Smooth muscle cell (in vitro differentiated cells): ENCODE measurements at regions not wholly inside any gene's neighbourhood (a gene's known extent, or its start where the extent isn't known, plus 50 kb on each side); places are given as distances from the start of the nearest gene placed in this dataset.

Experiments used
- DNase-seq: peaks from one replicate; lab custom pipeline; 2025; ENCODE audit not compliant: unreplicated experiment; lab: John Stamatoyannopoulos, UW
- H2AFZ ChIP-seq: fragments of 200-600 bp; sonication (generic); 2 replicates; pipeline ENCODE4 v1.6.0; 2016; ENCODE audit warnings: antibody characterized with exemption, low read depth, mild to moderate bottlenecking
- H3F3A ChIP-seq: fragments of 200-600 bp; sonication (generic); 2 replicates; pipeline ENCODE4 v1.6.0; 2017; ENCODE audit warnings: antibody characterized with exemption, low read depth
- H3K27ac ChIP-seq: fragments of 200-600 bp; sonication (generic); 2 replicates; pipeline ENCODE4 v1.5.1; 2016; ENCODE audit warnings: low read depth, mild to moderate bottlenecking
- H3K27me3 ChIP-seq: fragments of 200-600 bp; sonication (generic); 2 replicates; pipeline ENCODE4 v1.6.1; 2016; ENCODE audit warnings: low read depth, mild to moderate bottlenecking
- H3K36me3 ChIP-seq: fragments of 200-600 bp; sonication (generic); 2 replicates; pipeline ENCODE4 v1.5.1; 2016; ENCODE audit warnings: low read depth
- H3K4me1 ChIP-seq: fragments of 200-600 bp; sonication (generic); 2 replicates; pipeline ENCODE4 v1.5.1; 2016; ENCODE audit warnings: low read depth
- H3K4me2 ChIP-seq: fragments of 200-600 bp; sonication (generic); 2 replicates; pipeline ENCODE4 v1.6.0; 2016; ENCODE audit warnings: mild to moderate bottlenecking
- H3K4me3 ChIP-seq: fragments of 200-600 bp; sonication (generic); 2 replicates; pipeline ENCODE4 v1.5.1; 2016; ENCODE audit warnings: mild to moderate bottlenecking
- H3K79me2 ChIP-seq: fragments of 200-600 bp; sonication (generic); 2 replicates; pipeline ENCODE4 v1.6.0; 2016; ENCODE audit warnings: low read depth, mild to moderate bottlenecking
- H3K9ac ChIP-seq: fragments of 200-600 bp; sonication (generic); 2 replicates; pipeline ENCODE4 v1.6.0; 2016; ENCODE audit warnings: low read depth
- H3K9me3 ChIP-seq: fragments of 200-600 bp; sonication (generic); replicated peaks from 2 replicates; pipeline ENCODE4 v1.5.1; 2016; ENCODE audit warnings: low read depth
- H4K20me1 ChIP-seq: fragments of 200-600 bp; sonication (generic); 2 replicates; pipeline ENCODE4 v1.6.0; 2016; ENCODE audit warnings: low read depth
- WGBS: methylation state at CpG from one replicate; pipeline ENCODE4 v1.1.7; 2016; ENCODE audit warnings: low lambda C conversion rate; 5-methylcytosine and 5-hydroxymethylcytosine counted together
- TF ChIP-seq, protein P1 (sequence below): fragments of 200-600 bp; sonication (generic); IDR thresholded peaks from 2 replicates; pipeline ENCODE4 v1.5.1; 2017; ENCODE audit warnings: borderline replicate concordance, mild to moderate bottlenecking, antibody characterized with exemption; ENCODE audit not compliant: insufficient read depth, poor library complexity, severe bottlenecking

DNA sequence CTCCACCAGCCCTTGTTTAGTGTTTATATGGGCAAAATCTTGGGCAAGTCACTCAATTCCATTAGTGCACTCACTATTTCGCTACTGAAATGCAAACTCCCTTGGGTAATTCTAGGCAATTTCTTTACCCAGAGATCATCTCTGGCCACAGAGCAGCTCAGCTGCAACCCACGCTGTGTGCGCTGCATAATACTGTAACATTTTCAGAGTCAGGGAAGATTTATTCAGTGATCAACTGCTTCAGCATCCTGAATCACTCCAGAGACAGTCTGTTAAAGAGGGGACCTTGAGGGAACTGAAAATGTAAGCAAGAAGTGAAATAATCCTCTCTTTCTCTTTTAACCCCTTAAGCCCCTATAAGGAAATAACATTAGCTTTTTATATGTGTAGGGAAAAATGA is 189.6 kb upstream of the FBXL4 start:
- no peak overlapping the region for H3K27ac ChIP-seq
- H3K4me3 ChIP-seq, result no peak overlapping the region
- no peaks in the 10 kb centered on the region for H3K27me3 ChIP-seq
- TF ChIP-seq, protein P1, sequence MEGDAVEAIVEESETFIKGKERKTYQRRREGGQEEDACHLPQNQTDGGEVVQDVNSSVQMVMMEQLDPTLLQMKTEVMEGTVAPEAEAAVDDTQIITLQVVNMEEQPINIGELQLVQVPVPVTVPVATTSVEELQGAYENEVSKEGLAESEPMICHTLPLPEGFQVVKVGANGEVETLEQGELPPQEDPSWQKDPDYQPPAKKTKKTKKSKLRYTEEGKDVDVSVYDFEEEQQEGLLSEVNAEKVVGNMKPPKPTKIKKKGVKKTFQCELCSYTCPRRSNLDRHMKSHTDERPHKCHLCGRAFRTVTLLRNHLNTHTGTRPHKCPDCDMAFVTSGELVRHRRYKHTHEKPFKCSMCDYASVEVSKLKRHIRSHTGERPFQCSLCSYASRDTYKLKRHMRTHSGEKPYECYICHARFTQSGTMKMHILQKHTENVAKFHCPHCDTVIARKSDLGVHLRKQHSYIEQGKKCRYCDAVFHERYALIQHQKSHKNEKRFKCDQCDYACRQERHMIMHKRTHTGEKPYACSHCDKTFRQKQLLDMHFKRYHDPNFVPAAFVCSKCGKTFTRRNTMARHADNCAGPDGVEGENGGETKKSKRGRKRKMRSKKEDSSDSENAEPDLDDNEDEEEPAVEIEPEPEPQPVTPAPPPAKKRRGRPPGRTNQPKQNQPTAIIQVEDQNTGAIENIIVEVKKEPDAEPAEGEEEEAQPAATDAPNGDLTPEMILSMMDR, result no peak
- no peaks in the 10 kb centered on the region for H3K9me3 ChIP-seq
- H3K4me2 ChIP-seq, result no peak overlapping the region
- no peaks in the 10 kb centered on the region for H3K36me3 ChIP-seq
- DNase-seq, result no peak
- H3K4me1 ChIP-seq, result no peaks in the 10 kb centered on the region
- H3F3A ChIP-seq, result no peaks in the 10 kb centered on the region
- no peak overlapping the region for H2AFZ ChIP-seq
- no peaks in the 10 kb centered on the region for H4K20me1 ChIP-seq
- 91% methylated on average over 3 of the region's 3 CpGs for WGBS
- no peaks in the 10 kb centered on the region for H3K79me2 ChIP-seq
- H3K9ac ChIP-seq, result no peak overlapping the region

DNA sequence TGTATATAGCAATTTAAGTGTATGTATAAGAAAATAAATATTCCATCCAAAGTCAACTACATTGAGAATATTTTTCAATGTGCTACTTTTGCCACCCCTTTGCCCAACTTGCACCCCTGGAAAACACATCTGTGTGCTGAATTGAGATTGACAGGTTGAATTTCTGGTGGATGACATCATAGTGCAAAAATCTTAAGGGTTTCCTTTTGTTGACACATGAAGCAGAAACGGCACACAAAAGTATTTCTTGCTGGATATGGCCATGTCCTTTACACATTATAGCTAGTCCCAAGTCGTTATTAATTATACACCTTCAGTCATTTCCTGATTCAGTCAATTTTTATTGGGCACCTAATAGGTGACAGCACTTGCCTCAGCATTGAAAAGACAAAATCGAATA is 188.7 kb upstream of the FBXL4 start:
- TF ChIP-seq, protein P1, result no peak
- no peaks in the 10 kb centered on the region for H3K9me3 ChIP-seq
- 59% methylated on average over 3 of the region's 3 CpGs for WGBS
- H3F3A ChIP-seq, result no peaks in the 10 kb centered on the region
- H3K79me2 ChIP-seq, result no peaks in the 10 kb centered on the region
- no peak overlapping the region for H3K9ac ChIP-seq
- H3K4me1 ChIP-seq, result no peaks in the 10 kb centered on the region
- no peaks in the 10 kb centered on the region for H3K36me3 ChIP-seq
- H3K4me2 ChIP-seq, result no peak overlapping the region
- H4K20me1 ChIP-seq, result no peaks in the 10 kb centered on the region
- H3K27ac ChIP-seq, result no peak overlapping the region
- DNase-seq, result no peak
- H2AFZ ChIP-seq, result no peak overlapping the region
- no peaks in the 10 kb centered on the region for H3K27me3 ChIP-seq
- no peak overlapping the region for H3K4me3 ChIP-seq

DNA sequence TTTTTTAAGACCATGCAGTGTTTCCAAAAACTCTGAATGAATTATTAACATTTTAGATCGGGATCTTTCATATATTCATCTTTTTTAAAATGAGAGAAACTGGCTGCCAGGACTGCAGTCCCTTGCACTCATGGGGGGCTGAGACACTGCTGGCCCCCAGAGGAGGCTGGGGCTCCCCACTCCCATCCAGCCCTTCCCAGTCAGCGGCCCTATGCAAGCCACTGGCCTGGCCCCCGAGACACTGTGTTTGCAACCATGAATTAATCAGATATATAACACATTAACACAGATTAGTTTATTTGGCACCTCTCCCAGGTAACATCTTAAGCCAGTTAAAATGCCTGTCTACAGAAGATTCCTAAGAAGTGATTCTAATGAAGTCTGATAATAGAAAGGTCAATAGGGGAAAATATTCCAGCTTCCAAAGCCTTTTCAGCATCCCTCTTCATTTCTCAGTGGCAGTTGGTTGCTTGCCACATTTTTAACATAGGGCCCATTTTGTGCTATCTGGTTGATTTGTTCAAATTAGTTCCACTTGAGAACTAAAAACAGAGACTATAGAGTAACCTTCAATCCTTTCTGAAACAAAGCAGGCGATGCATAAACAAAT is 184.4 kb upstream of the FBXL4 start:
- 95% methylated on average over 4 of the region's 4 CpGs for WGBS
- TF ChIP-seq, protein P1, result no peak

More for the DNA sequence above, 184.4 kb upstream of the FBXL4 start:
- no peak overlapping the region for H3K4me3 ChIP-seq
- no peak overlapping the region for H3K27ac ChIP-seq
- H3K4me1 ChIP-seq, result no peaks in the 10 kb centered on the region
- no peaks in the 10 kb centered on the region for H3K27me3 ChIP-seq
- H3K36me3 ChIP-seq, result no peaks in the 10 kb centered on the region
- no peaks in the 10 kb centered on the region for H3K79me2 ChIP-seq
- no peaks in the 10 kb centered on the region for H4K20me1 ChIP-seq
- no peak overlapping the region for H2AFZ ChIP-seq
- H3K9me3 ChIP-seq, result no peaks in the 10 kb centered on the region
- H3F3A ChIP-seq, result no peaks in the 10 kb centered on the region
- H3K9ac ChIP-seq, result no peak overlapping the region
- DNase-seq, result no peak
- H3K4me2 ChIP-seq, result no peak overlapping the region
